CD4-positive, alpha-beta T cell (primary cell): ENCODE measurements at regions not wholly inside any gene's neighbourhood (a gene's known extent, or its start where the extent isn't known, plus 50 kb on each side); places are given as distances from the start of the nearest gene placed in this dataset.

Experiments
- ATAC-seq: fragments of 200-7000 bp; cut with Tn5 transposase; one replicate; pipeline ENCODE4 v1.10.0; 2022; ENCODE audit warnings: mild to moderate bottlenecking; ENCODE audit not compliant: poor library complexity
- CTCF ChIA-PET: fragments of 350-600 bp; sonication (Branson Sonifier 250); formaldehyde crosslinking; loops from one replicate; lab custom pipeline; 2021; ENCODE audit warnings: antibody characterized with exemption, inconsistent platforms; lab: Charles Lee
- POLR2A ChIA-PET: fragments of 350-600 bp; sonication (Branson Sonifier 250); formaldehyde crosslinking; loops from one replicate; lab custom pipeline; 2021; ENCODE audit warnings: antibody characterized with exemption, inconsistent platforms; lab: Charles Lee
- DNase-seq, 14 experiments: peaks; one replicate each; pipeline ENCODE4 v3.0.0-alpha.2; 2013 to 2020; ENCODE audit warnings: mixed read lengths in 2 of 14
- H3K27ac ChIP-seq, 2 donors: one replicate each; pipeline versions ENCODE4 v1.5.1 to v1.7.0; 2013; ENCODE audit warnings: low read length in 2 of 2, low read depth in 1 of 2, mild to moderate bottlenecking in 1 of 2
- H3K27me3 ChIP-seq, 2 experiments: 1 replicate in 1 of 2; 2 replicates in 1 of 2; pipeline versions ENCODE4 v1.6.1 to v1.7.0; 2013; ENCODE audit warnings: low read length in 2 of 2, control low read depth in 1 of 2, mild to moderate bottlenecking in 1 of 2, moderate library complexity in 1 of 2; ENCODE audit not compliant: insufficient read depth in 2 of 2, control insufficient read depth in 1 of 2
- H3K36me3 ChIP-seq: one replicate; pipeline ENCODE4 v1.6.1; 2013; ENCODE audit warnings: low read length, control low read depth; ENCODE audit not compliant: insufficient read depth
- H3K4me1 ChIP-seq: one replicate; pipeline ENCODE4 v1.6.1; 2013; ENCODE audit warnings: low read length, control low read depth; ENCODE audit not compliant: insufficient read depth
- H3K4me3 ChIP-seq: one replicate; pipeline ENCODE4 v1.5.1; 2013; ENCODE audit warnings: mild to moderate bottlenecking, low read length, moderate library complexity
- H3K9me3 ChIP-seq, 2 experiments: 1 replicate in 1 of 2; 2 replicates in 1 of 2; pipeline versions ENCODE4 v1.6.1 to v1.7.0; 2013; ENCODE audit warnings: low read length in 2 of 2, mild to moderate bottlenecking in 2 of 2, control low read depth in 1 of 2, moderate library complexity in 1 of 2; ENCODE audit not compliant: control insufficient read depth in 1 of 2, insufficient read depth in 1 of 2
- H3K27ac Mint-ChIP-seq: one replicate; pipeline ENCODE4 v1.8.0; 2020; ENCODE audit warnings: mixed read lengths
- H3K27me3 Mint-ChIP-seq: one replicate; pipeline ENCODE4 v1.8.0; 2021; ENCODE audit warnings: mixed read lengths
- H3K36me3 Mint-ChIP-seq: one replicate; pipeline ENCODE4 v1.8.0; 2021; ENCODE audit warnings: low read depth, mixed read lengths
- H3K4me1 Mint-ChIP-seq: one replicate; pipeline ENCODE4 v1.8.0; 2021; ENCODE audit warnings: low read depth, mixed read lengths
- H3K4me3 Mint-ChIP-seq: one replicate; pipeline ENCODE4 v1.8.0; 2020; ENCODE audit warnings: mild to moderate bottlenecking, mixed read lengths
- H3K9me3 Mint-ChIP-seq: one replicate; pipeline ENCODE4 v1.8.0; 2020; ENCODE audit warnings: mixed read lengths
- intact Hi-C, 2 experiments: fragments of 100-400 bp; cut with DNase I in 1 of 2; cut with micrococcal nuclease in 1 of 2; formaldehyde crosslinking; loops; one replicate each; pipeline versions ENCODE4 v1.15.1 to v1.9.0; 2023 to 2025; cut with DNase I, micrococcal nuclease
- TF ChIP-seq, protein P1 (sequence below): fragments of 200-600 bp; IDR thresholded peaks from one replicate; pipeline ENCODE4 v1.8.0; 2022; ENCODE audit warnings: antibody characterized with exemption, mild to moderate bottlenecking

DNA sequence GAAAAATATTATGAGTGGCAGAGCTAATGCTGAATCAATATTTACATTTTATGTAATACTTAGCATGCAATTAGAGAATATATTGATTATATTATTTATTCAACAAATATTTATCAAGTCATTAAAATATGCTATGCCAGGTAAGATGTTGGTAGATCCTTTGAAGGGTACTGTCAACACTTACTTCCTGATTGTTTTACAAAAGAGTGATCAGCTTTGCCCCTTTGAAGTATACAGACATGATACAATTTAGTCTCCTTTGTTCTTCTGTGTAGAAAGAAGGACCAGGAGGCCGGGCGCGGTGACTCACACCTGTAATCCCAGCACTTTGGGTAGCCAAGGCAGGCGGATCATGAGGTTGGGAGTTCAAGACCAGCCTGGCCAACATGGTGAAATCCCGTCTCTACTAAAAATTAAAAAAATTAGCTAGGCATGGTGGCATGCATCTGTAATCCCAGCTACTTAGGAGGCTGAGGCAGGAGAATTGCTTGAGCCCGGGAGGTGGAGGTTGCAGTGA is 73.9 kb upstream of the IFNG-AS1 start:
- no peaks in the 10 kb centered on the region for H3K9me3 ChIP-seq
- ATAC-seq (no peak), DNase-seq (no peak)
- TF ChIP-seq, protein P1, sequence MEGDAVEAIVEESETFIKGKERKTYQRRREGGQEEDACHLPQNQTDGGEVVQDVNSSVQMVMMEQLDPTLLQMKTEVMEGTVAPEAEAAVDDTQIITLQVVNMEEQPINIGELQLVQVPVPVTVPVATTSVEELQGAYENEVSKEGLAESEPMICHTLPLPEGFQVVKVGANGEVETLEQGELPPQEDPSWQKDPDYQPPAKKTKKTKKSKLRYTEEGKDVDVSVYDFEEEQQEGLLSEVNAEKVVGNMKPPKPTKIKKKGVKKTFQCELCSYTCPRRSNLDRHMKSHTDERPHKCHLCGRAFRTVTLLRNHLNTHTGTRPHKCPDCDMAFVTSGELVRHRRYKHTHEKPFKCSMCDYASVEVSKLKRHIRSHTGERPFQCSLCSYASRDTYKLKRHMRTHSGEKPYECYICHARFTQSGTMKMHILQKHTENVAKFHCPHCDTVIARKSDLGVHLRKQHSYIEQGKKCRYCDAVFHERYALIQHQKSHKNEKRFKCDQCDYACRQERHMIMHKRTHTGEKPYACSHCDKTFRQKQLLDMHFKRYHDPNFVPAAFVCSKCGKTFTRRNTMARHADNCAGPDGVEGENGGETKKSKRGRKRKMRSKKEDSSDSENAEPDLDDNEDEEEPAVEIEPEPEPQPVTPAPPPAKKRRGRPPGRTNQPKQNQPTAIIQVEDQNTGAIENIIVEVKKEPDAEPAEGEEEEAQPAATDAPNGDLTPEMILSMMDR: no peak
- H3K4me3 ChIP-seq: no peak overlapping the region
- no peaks in the 10 kb centered on the region for H3K9me3 Mint-ChIP-seq
- POLR2A ChIA-PET: no interaction called here
- no peaks in the 10 kb centered on the region for H3K27me3 Mint-ChIP-seq
- no peak overlapping the region for H3K4me3 Mint-ChIP-seq
- H3K27me3 ChIP-seq: no peaks in the 10 kb centered on the region
- CTCF ChIA-PET: no interaction called here
- H3K4me1 Mint-ChIP-seq: no peaks in the 10 kb centered on the region
- H3K36me3 Mint-ChIP-seq: no peaks in the 10 kb centered on the region
- no peaks in the 10 kb centered on the region for H3K4me1 ChIP-seq
- intact Hi-C loops: no loop called here
- no peak overlapping the region for H3K27ac Mint-ChIP-seq
- no peak overlapping the region for H3K27ac ChIP-seq
- H3K36me3 ChIP-seq: no peaks in the 10 kb centered on the region

DNA sequence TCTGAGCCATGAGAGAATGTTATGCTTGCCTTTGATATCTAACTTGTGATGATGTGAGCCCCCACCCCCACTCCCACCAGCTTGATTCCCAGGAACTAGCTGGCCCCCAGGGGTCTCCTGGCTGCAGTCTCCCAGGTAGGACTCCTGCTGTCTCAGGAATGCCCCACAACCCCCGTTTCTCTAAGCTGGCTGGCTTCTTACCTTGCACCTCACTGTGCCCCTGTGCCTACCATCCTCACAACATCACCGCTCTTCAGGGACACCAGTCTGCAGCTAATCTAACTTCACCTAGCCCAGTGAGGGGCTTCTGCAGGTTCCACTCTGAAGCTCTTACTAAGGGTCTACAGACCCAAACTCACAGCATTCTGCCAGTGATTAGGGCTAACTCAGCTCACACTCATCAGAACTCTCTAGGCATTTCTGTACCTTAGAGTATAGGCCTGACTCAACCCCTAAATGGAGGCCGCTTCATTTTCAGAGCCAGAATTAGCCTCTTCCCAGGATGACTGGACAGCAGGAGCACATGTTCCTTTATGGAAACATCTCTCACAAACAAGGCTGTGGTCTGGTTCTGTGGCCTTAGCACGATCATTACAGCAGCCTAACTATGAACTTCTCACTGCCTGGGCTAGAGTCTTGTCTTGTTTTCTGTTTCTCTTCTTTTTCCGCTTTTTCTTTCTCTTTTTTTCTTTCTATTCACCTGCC is 72.8 kb upstream of the IFNG-AS1 start:
- Histone ChIP-seq H3K27ac (no peak overlapping the region), H3K27me3 (no peaks in the 10 kb centered on the region), H3K4me1 (no peaks in the 10 kb centered on the region), H3K9me3 (no peaks in the 10 kb centered on the region), H3K36me3 (no peaks in the 10 kb centered on the region), H3K4me3 (no peak overlapping the region)
- Mint-ChIP-seq H3K4me1 (no peaks in the 10 kb centered on the region), H3K36me3 (no peaks in the 10 kb centered on the region), H3K27ac (no peak overlapping the region), H3K9me3 (no peaks in the 10 kb centered on the region), H3K27me3 (no peaks in the 10 kb centered on the region), H3K4me3 (no peak overlapping the region)
- CTCF ChIA-PET: no interaction called here
- DNase-seq (no peak), ATAC-seq (no peak)
- intact Hi-C loops: no loop called here
- POLR2A ChIA-PET: interaction anchor here (0.8 to 0.9 kb wide), 2 partner anchors 12 to 27 kb away, joined by 3 read pairs; no protein-coding TSS in a partner anchor
- TF ChIP-seq, protein P1: no peak

DNA sequence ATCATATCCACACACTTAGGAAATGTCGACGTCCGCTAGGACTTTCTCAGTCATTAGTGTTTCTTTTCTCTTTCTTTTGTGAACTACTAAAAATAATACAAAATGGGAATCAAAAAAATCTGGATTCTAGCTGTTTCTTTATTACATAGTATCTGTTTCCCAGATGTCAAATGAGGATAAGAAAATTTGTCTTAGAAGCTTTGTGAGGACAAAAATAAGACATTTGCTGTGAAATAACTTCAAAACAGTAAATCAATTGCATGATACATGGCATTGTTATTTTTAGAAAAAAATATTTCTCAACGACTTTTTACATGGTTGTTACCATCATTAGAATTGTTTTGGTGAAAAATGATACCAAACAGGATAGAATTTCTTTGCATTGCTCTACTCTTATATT is 71.4 kb upstream of the IFNG-AS1 start:
- no peaks in the 10 kb centered on the region for H3K36me3 ChIP-seq
- H3K27ac ChIP-seq: no peak overlapping the region
- intact Hi-C loops: no loop called here
- no peaks in the 10 kb centered on the region for H3K27me3 ChIP-seq
- Mint-ChIP-seq H3K9me3 (no peaks in the 10 kb centered on the region), H3K27ac (no peak overlapping the region), H3K36me3 (no peaks in the 10 kb centered on the region), H3K27me3 (no peaks in the 10 kb centered on the region), H3K4me3 (no peak overlapping the region), H3K4me1 (no peaks in the 10 kb centered on the region)
- ChIA-PET CTCF (no interaction called here), POLR2A (no interaction called here)
- ATAC-seq (no peak), DNase-seq (no peak)
- H3K9me3 ChIP-seq: no peaks in the 10 kb centered on the region
- no peak overlapping the region for H3K4me3 ChIP-seq
- TF ChIP-seq, protein P1: no peak
- no peaks in the 10 kb centered on the region for H3K4me1 ChIP-seq
